ENCODE measurements at regions not wholly inside any gene's neighbourhood (a gene's known extent, or its start where the extent isn't known, plus 50 kb on each side); places are given as distances from the start of the nearest gene placed in this dataset.

DNA sequence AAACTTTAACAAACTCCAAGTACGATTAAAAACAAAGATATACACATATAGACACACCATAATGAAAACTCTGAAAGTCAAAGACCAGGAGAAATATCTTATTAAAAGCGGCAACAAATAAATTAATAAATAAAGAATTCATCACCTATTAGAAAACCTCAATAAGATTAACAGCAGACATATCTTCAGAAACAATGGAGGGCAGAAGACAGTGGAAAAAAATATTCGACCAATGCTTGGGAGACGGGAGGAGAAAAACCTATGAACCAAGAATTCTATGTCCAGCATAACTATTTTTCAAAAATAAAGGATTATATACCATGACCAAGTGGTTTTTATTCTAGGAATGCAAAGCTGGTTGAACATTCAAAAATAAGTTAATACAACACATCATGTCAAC is 578.6 kb upstream of the CCNG1 start:
- no peak for TF ChIP-seq EZH2 (IDR thresholded peaks at IDR 0.05; ENCODE audit: borderline replicate concordance, low read depth, low read length, severe bottlenecking)
- TF ChIP-seq, protein P1, sequence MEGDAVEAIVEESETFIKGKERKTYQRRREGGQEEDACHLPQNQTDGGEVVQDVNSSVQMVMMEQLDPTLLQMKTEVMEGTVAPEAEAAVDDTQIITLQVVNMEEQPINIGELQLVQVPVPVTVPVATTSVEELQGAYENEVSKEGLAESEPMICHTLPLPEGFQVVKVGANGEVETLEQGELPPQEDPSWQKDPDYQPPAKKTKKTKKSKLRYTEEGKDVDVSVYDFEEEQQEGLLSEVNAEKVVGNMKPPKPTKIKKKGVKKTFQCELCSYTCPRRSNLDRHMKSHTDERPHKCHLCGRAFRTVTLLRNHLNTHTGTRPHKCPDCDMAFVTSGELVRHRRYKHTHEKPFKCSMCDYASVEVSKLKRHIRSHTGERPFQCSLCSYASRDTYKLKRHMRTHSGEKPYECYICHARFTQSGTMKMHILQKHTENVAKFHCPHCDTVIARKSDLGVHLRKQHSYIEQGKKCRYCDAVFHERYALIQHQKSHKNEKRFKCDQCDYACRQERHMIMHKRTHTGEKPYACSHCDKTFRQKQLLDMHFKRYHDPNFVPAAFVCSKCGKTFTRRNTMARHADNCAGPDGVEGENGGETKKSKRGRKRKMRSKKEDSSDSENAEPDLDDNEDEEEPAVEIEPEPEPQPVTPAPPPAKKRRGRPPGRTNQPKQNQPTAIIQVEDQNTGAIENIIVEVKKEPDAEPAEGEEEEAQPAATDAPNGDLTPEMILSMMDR (IDR thresholded peaks at IDR 0.05; ENCODE audit: borderline replicate concordance, extremely low read depth, low read length, poor library complexity, severe bottlenecking): no peak
- no peaks in the 10 kb centered on the region for H3K4me1 ChIP-seq (ENCODE audit: insufficient read depth, low read length)
- H2AFZ ChIP-seq (ENCODE audit: low read depth, low read length): no peak overlapping the region
- no peak overlapping the region for H3K9ac ChIP-seq (ENCODE audit: low read depth, low read length)
- H3K79me2 ChIP-seq (ENCODE audit: insufficient read depth, low read length): no peaks in the 10 kb centered on the region
- H3K9me3 ChIP-seq (ENCODE audit: insufficient read depth, low read length, severe bottlenecking): peaks cover 14% of the 10 kb centered on the region
- ATAC-seq (ENCODE audit: insufficient read depth, low read depth) (no peak), DNase-seq (no peak)
- no peak overlapping the region for H3K4me2 ChIP-seq (ENCODE audit: insufficient read depth, low read length)
- H3K27me3 ChIP-seq (ENCODE audit: insufficient read depth, low read length, poor library complexity): no peaks in the 10 kb centered on the region
- no peaks in the 10 kb centered on the region for H4K20me1 ChIP-seq (ENCODE audit: insufficient read depth, low read length)
- H3K36me3 ChIP-seq (ENCODE audit: insufficient read depth, low read length): no peaks in the 10 kb centered on the region
- H3K4me3 ChIP-seq (ENCODE audit: low read depth in 1 of 2, low read length in 2 of 2): no peak overlapping the region
- H3K27ac ChIP-seq (ENCODE audit: low read length): no peak overlapping the region

DNA sequence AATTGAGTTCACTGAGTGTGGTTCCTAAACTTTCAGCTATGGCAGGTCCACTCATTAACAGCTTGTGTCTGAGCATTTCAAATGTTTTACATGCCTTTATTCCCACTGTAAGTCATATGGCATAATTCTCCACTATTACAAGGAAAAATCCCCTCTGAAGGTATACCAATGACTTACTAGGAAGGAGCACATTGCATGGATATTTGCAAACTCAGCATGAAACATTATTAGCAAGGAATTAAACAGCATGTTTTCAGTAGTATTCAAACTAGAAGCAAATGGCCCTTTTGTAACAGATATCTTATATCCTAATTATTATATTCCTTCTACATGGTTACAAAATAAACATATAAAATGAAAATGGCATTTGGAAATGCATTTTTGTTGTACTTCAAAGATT is 566.4 kb upstream of the CCNG1 start:
- no peaks in the 10 kb centered on the region for H3K79me2 ChIP-seq (ENCODE audit: insufficient read depth, low read length)
- DNase-seq (no peak), ATAC-seq (ENCODE audit: insufficient read depth, low read depth) (no peak)
- no peak overlapping the region for H3K27ac ChIP-seq (ENCODE audit: low read length)
- no peaks in the 10 kb centered on the region for H3K27me3 ChIP-seq (ENCODE audit: insufficient read depth, low read length, poor library complexity)
- peaks cover 3% of the 10 kb centered on the region for H3K9me3 ChIP-seq (ENCODE audit: insufficient read depth, low read length, severe bottlenecking)
- no peaks in the 10 kb centered on the region for H3K4me1 ChIP-seq (ENCODE audit: insufficient read depth, low read length)
- no peak overlapping the region for H3K9ac ChIP-seq (ENCODE audit: low read depth, low read length)
- H2AFZ ChIP-seq (ENCODE audit: low read depth, low read length): no peak overlapping the region
- no peak for TF ChIP-seq EZH2 (IDR thresholded peaks at IDR 0.05; ENCODE audit: borderline replicate concordance, low read depth, low read length, severe bottlenecking)
- TF ChIP-seq, protein P1 (IDR thresholded peaks at IDR 0.05; ENCODE audit: borderline replicate concordance, extremely low read depth, low read length, poor library complexity, severe bottlenecking): no peak
- no peak overlapping the region for H3K4me2 ChIP-seq (ENCODE audit: insufficient read depth, low read length)
- H3K36me3 ChIP-seq (ENCODE audit: insufficient read depth, low read length): no peaks in the 10 kb centered on the region
- no peak overlapping the region for H3K4me3 ChIP-seq (ENCODE audit: low read depth in 1 of 2, low read length in 2 of 2)
- no peaks in the 10 kb centered on the region for H4K20me1 ChIP-seq (ENCODE audit: insufficient read depth, low read length)

DNA sequence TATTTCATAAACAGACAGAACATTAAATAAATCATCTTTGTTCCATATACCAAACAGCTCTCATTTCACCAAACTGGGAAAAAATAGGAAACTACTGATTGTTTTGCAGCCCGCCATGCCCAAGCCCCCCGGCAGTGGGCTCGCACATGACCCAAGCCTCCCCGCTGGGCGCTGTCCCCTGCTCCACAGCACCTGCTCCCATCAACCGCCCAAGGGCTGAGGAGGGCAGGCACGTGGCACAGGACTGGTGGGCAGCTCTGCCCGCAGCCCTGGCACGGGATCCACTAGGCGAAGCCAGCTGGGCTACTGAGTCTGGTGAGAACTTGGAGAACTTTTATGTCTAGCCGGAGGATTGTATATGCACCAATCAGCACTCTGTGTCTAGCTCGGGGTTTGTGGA is 554.8 kb upstream of the CCNG1 start:
- TF ChIP-seq, protein P1 (IDR thresholded peaks at IDR 0.05; ENCODE audit: borderline replicate concordance, extremely low read depth, low read length, poor library complexity, severe bottlenecking): no peak
- no peak for TF ChIP-seq EZH2 (IDR thresholded peaks at IDR 0.05; ENCODE audit: borderline replicate concordance, low read depth, low read length, severe bottlenecking)
- no peak for ATAC-seq (ENCODE audit: insufficient read depth, low read depth)
- H3K9ac ChIP-seq (ENCODE audit: low read depth, low read length): no peak overlapping the region

DNA sequence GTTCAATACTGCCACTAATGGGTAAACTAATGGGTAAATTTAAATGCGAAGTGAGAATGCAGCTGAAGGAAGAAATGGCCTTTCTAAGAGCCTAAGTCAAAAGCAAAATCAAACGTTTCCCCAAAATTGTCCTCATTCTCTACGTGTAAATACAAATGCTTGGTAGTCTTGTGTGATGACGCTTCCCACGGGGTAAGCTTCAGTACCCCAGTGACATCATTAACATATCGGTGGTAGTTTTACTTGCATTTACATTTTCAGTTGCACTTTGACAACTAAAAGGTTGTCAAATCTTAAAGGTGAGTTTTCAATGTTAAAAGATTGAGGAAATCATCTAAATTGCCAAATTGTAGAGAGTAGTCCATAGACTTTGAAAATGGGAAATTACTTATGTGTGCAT is 550.7 kb upstream of the CCNG1 start:
- Histone ChIP-seq H3K27ac (ENCODE audit: low read length) (no peak overlapping the region), H3K4me2 (ENCODE audit: insufficient read depth, low read length) (no peak overlapping the region), H3K9me3 (ENCODE audit: insufficient read depth, low read length, severe bottlenecking) (peaks cover 5% of the 10 kb centered on the region), H3K79me2 (ENCODE audit: insufficient read depth, low read length) (no peaks in the 10 kb centered on the region), H4K20me1 (ENCODE audit: insufficient read depth, low read length) (no peaks in the 10 kb centered on the region), H3K36me3 (ENCODE audit: insufficient read depth, low read length) (no peaks in the 10 kb centered on the region), H3K27me3 (ENCODE audit: insufficient read depth, low read length, poor library complexity) (no peaks in the 10 kb centered on the region), H3K9ac (ENCODE audit: low read depth, low read length) (no peak overlapping the region), H3K4me3 (ENCODE audit: low read depth in 1 of 2, low read length in 2 of 2) (no peak overlapping the region), H2AFZ (ENCODE audit: low read depth, low read length) (no peak overlapping the region; the same call in 1 of the 2 replicates), H3K4me1 (ENCODE audit: insufficient read depth, low read length) (no peaks in the 10 kb centered on the region)
- TF ChIP-seq EZH2 (IDR thresholded peaks at IDR 0.05; ENCODE audit: borderline replicate concordance, low read depth, low read length, severe bottlenecking): no peak
- TF ChIP-seq, protein P1 (IDR thresholded peaks at IDR 0.05; ENCODE audit: borderline replicate concordance, extremely low read depth, low read length, poor library complexity, severe bottlenecking): no peak
- DNase-seq (no peak), ATAC-seq (ENCODE audit: insufficient read depth, low read depth) (no peak)

More for the DNA sequence above, 554.8 kb upstream of the CCNG1 start:
- no peaks in the 10 kb centered on the region for H3K27me3 ChIP-seq (ENCODE audit: insufficient read depth, low read length, poor library complexity)
- no peak overlapping the region for H3K4me3 ChIP-seq (ENCODE audit: low read depth in 1 of 2, low read length in 2 of 2)
- no peak for DNase-seq
- H4K20me1 ChIP-seq (ENCODE audit: insufficient read depth, low read length): no peaks in the 10 kb centered on the region
- H3K36me3 ChIP-seq (ENCODE audit: insufficient read depth, low read length): no peaks in the 10 kb centered on the region
- no peak overlapping the region for H3K27ac ChIP-seq (ENCODE audit: low read length)
- H3K4me1 ChIP-seq (ENCODE audit: insufficient read depth, low read length): no peaks in the 10 kb centered on the region
- H3K9me3 ChIP-seq (ENCODE audit: insufficient read depth, low read length, severe bottlenecking): peaks cover 9% of the 10 kb centered on the region
- H3K4me2 ChIP-seq (ENCODE audit: insufficient read depth, low read length): no peak overlapping the region
- no peaks in the 10 kb centered on the region for H3K79me2 ChIP-seq (ENCODE audit: insufficient read depth, low read length)
- no peak overlapping the region for H2AFZ ChIP-seq (ENCODE audit: low read depth, low read length)

Data from DND-41 (cell line).